ENCODE measurements at regions not wholly inside any gene's neighbourhood (a gene's known extent, or its start where the extent isn't known, plus 50 kb on each side); places are given as distances from the start of the nearest gene placed in this dataset.

- TF ChIP-seq CTCF (IDR thresholded peaks at IDR 0.05 in 2 of 3, conservative IDR thresholded peaks at IDR 0.05 in 1 of 3; ENCODE audit: borderline replicate concordance in 1 of 3, insufficient read depth in 1 of 3, low read depth in 2 of 3, low read length in 2 of 3), result no peak
- TF ChIP-seq POLR2A (IDR thresholded peaks at IDR 0.05; ENCODE audit: borderline replicate concordance, extremely low read depth, insufficient read depth, insufficient read length), result no peak
- no peak for TF ChIP-seq CEBPB (IDR thresholded peaks at IDR 0.05; ENCODE audit: low read depth)
- no peak for TF ChIP-seq EZH2phosphoT487 (IDR thresholded peaks at IDR 0.05; ENCODE audit: borderline replicate concordance)
- TF ChIP-seq RAD21 (IDR thresholded peaks at IDR 0.05; ENCODE audit: low read depth), result no peak
- TF ChIP-seq POLR2AphosphoS5 (IDR thresholded peaks at IDR 0.05; ENCODE audit: low read depth, low read length), result no peak
- TF ChIP-seq CBX3 (IDR thresholded peaks at IDR 0.05; ENCODE audit: low read depth), result no peak
- TF ChIP-seq REST (IDR thresholded peaks at IDR 0.05; ENCODE audit: low read depth), result no peak
- TF ChIP-seq ZNF274 (IDR thresholded peaks at IDR 0.05; ENCODE audit: low read depth, low read length), result no peak
- no peak for TF ChIP-seq EZH2 (IDR thresholded peaks at IDR 0.05)
- no peak for TF ChIP-seq MAX (IDR thresholded peaks at IDR 0.05)
- no peak for TF ChIP-seq ZBTB33 (IDR thresholded peaks at IDR 0.05; ENCODE audit: extremely low read depth, insufficient replicate concordance, low read length)
- no peak for TF ChIP-seq YY1 (IDR thresholded peaks at IDR 0.05; ENCODE audit: extremely low read depth, insufficient replicate concordance, low read depth, low read length)
- TF ChIP-seq JUND (IDR thresholded peaks at IDR 0.05), result no peak
Measured at GRCh38 chr11:70660059-70660888, 261.9 kb downstream of the CTTN start.
